Nephron (organoid): ENCODE measurements at regions not wholly inside any gene's neighbourhood (a gene's known extent, or its start where the extent isn't known, plus 50 kb on each side); places are given as distances from the start of the nearest gene placed in this dataset.

ENCODE experiments used
- H3K27ac Mint-ChIP-seq, 3 experiments: 2 replicates each; pipeline ENCODE4 v1.8.0; 2020; ENCODE audit warnings: mixed read lengths in 3 of 3, mild to moderate bottlenecking in 2 of 3, moderate library complexity in 1 of 3
- H3K27me3 Mint-ChIP-seq: 2 replicates; pipeline ENCODE4 v1.8.0; 2021; ENCODE audit warnings: low read depth, mild to moderate bottlenecking, moderate library complexity, mixed read lengths
- H3K36me3 Mint-ChIP-seq: 2 replicates; pipeline ENCODE4 v1.8.0; 2020; ENCODE audit warnings: low read depth, mixed read lengths
- H3K4me1 Mint-ChIP-seq: 2 replicates; pipeline ENCODE4 v1.8.0; 2020; ENCODE audit warnings: mixed read lengths
- H3K4me3 Mint-ChIP-seq, 3 experiments: 2 replicates each; pipeline ENCODE4 v1.8.0; 2020; ENCODE audit warnings: mild to moderate bottlenecking in 3 of 3, mixed read lengths in 3 of 3, moderate library complexity in 2 of 3
- H3K9me3 Mint-ChIP-seq: 2 replicates; pipeline ENCODE4 v1.8.0; 2020; ENCODE audit warnings: mixed read lengths
- CTCF ChIP-seq, 3 experiments: fragments of 200-600 bp; sonication (generic); IDR thresholded peaks; one replicate each; pipeline ENCODE4 v1.5.0; 2021; ENCODE audit warnings: antibody characterized with exemption in 3 of 3; ENCODE audit not compliant: unreplicated experiment in 3 of 3

GRCh38 chr3:189563853-189564563, 67.2 kb upstream of the TP63 start:
- Mint-ChIP-seq H3K9me3 (no peaks in the 10 kb centered on the region), H3K27me3 (no peaks in the 10 kb centered on the region), H3K36me3 (no peaks in the 10 kb centered on the region), H3K4me1 (peaks cover 26% of the 10 kb centered on the region), H3K4me3 (no peak overlapping the region), H3K27ac (peak overlapping the region in 1 of 3 experiments; percentile 26)
- no peak for TF ChIP-seq CTCF (IDR thresholded peaks at IDR 0.05; ENCODE audit: unreplicated experiment in 3 of 3)

DNA sequence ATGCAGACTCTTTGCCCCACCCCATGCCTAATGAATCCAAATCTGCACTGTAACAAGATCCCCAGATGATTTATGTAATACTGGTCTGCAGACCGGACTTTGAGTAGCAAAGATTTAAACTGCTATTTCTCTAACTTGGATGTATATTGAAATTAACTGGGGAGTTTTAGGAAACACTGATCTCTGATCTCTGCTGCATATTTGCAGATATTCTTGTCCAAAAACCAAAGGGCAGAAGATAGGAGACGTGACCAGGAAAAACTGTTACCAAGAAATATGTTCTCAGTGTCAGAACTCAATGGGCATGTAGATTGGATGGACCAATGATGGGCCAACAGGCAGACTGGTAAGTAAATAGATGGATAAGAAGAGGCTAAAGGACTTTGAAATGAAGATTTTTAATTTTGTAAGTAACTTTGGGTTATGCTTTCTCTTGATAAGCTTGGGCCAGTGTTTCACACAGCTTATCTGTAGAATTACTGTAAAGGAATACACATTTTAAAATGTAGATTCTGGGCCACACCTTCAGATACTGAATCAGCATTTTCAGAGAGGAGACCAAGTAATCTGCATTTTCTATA, 64.5 kb upstream of the TP63 start:
- no peaks in the 10 kb centered on the region for H3K27me3 Mint-ChIP-seq
- no peaks in the 10 kb centered on the region for H3K9me3 Mint-ChIP-seq
- H3K4me3 Mint-ChIP-seq: no peak overlapping the region
- no peaks in the 10 kb centered on the region for H3K36me3 Mint-ChIP-seq
- no peak overlapping the region for H3K27ac Mint-ChIP-seq
- peaks cover 26% of the 10 kb centered on the region for H3K4me1 Mint-ChIP-seq
- no peak for TF ChIP-seq CTCF (IDR thresholded peaks at IDR 0.05; ENCODE audit: unreplicated experiment in 3 of 3)

GRCh38 chr3:189567322-189567721, 63.9 kb upstream of the TP63 start:
- H3K27me3 Mint-ChIP-seq: no peaks in the 10 kb centered on the region
- peak overlapping the region in 1 of 3 experiments; percentile 24 for H3K27ac Mint-ChIP-seq
- no peaks in the 10 kb centered on the region for H3K9me3 Mint-ChIP-seq
- H3K36me3 Mint-ChIP-seq: no peaks in the 10 kb centered on the region
- peak overlapping the region in 1 of 3 experiments; percentile 16 for H3K4me3 Mint-ChIP-seq
- peaks cover 26% of the 10 kb centered on the region for H3K4me1 Mint-ChIP-seq
- no peak for TF ChIP-seq CTCF (IDR thresholded peaks at IDR 0.05; ENCODE audit: unreplicated experiment in 3 of 3)

DNA sequence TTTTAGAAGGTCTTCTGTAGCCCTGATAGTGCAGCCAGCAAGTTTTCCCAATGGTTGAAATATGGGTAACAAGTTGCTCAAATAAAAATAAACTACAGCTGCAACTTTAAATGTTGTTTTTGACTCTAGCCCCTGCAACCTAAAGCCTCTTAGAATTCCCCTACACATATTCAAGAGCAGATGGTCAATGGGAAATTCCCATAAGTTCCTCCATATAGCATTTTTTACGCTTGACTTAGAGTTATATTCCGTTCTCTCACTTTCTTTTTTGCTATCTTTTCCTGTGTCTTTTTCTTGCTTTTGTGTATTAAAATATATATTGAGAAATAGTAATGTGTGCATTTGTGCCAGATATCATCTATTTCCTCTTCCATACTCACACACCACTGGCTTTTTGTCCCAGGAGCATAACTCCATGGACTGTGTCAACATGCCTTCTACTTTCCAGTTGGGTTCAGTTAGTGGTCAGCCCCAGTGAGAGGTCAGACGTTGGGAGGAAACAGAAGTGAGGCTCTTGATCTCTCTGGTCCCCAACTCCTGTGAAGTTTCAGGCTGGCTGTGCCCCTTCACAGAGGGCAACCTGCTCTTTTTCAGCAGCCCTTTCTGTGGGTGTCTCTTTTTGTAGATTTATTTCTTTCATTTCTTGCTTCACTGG, 63.3 kb upstream of the TP63 start:
- Mint-ChIP-seq H3K4me1 (peaks cover 26% of the 10 kb centered on the region), H3K4me3 (no peak overlapping the region), H3K27ac (peak overlapping the region in 2 of 3 experiments; percentile 6 to 24), H3K27me3 (no peaks in the 10 kb centered on the region), H3K9me3 (no peaks in the 10 kb centered on the region), H3K36me3 (no peaks in the 10 kb centered on the region)
- no peak for TF ChIP-seq CTCF (IDR thresholded peaks at IDR 0.05; ENCODE audit: unreplicated experiment in 3 of 3)

- no peaks in the 10 kb centered on the region for H3K36me3 Mint-ChIP-seq
- peaks cover 22% of the 10 kb centered on the region for H3K4me1 Mint-ChIP-seq
- H3K27ac Mint-ChIP-seq: no peak overlapping the region
- no peaks in the 10 kb centered on the region for H3K27me3 Mint-ChIP-seq
- no peak for TF ChIP-seq CTCF (IDR thresholded peaks at IDR 0.05; ENCODE audit: unreplicated experiment in 3 of 3)
- no peaks in the 10 kb centered on the region for H3K9me3 Mint-ChIP-seq
- H3K4me3 Mint-ChIP-seq: no peak overlapping the region
Observed at GRCh38 chr3:189568961-189569360, 62.2 kb upstream of the TP63 start.
